Choroid plexus epithelial cell (primary cell): ENCODE measurements at regions not wholly inside any gene's neighbourhood (a gene's known extent, or its start where the extent isn't known, plus 50 kb on each side); places are given as distances from the start of the nearest gene placed in this dataset.
"Not testable (repeated sequence)": the region's sequence is repeated elsewhere in the genome, so short reads cannot be mapped to it uniquely, and the experiment has no call there.

Source experiments
- DNase-seq: peaks from one replicate; pipeline ENCODE4 v3.0.0-alpha.2; 2010; ENCODE audit warnings: low read depth
- H3K4me3 ChIP-seq: 2 replicates; pipeline ENCODE4 v1.5.1; 2011; ENCODE audit warnings: low read depth, mild to moderate bottlenecking, control low read depth, low read length, moderate library complexity
- TF ChIP-seq, protein P1 (sequence below): conservative IDR thresholded peaks from 2 replicates; pipeline ENCODE4 v1.5.1; 2011; ENCODE audit warnings: low read depth, mild to moderate bottlenecking, control low read depth, inconsistent platforms, low read length, moderate library complexity

DNA sequence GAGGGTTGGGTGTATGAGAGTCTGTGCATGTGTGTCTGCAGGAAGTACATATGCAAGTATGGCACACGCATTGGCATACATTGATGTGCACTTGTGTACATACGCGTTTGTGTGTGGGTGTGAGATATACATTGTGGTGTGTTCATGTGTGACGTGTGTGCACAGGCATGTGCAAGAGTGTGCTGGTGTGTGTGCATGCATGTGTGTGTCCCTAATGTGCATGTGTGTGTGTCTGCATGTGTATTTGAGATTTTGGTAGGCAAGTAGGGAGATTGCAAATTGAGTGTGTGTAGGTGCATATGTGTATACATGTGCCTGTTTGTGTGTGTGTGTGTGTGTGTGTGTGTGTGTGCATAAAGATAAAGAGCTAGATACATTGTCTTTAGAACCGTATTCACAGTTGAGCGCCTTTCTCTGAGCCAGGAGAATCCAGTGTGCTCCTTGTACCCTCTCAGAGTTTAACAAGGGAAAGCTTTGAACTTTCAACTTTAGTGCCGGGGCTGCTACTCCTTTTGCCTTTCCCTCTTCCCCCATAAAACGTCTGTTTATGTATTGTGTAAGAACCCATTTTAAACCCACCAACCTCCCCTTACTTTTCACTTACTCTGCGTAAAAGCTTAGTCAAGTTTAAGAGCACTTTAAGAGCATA, 152.4 kb upstream of the CHL1 start:
- no peak overlapping the region for H3K4me3 ChIP-seq
- no peak for DNase-seq
- TF ChIP-seq, protein P1, sequence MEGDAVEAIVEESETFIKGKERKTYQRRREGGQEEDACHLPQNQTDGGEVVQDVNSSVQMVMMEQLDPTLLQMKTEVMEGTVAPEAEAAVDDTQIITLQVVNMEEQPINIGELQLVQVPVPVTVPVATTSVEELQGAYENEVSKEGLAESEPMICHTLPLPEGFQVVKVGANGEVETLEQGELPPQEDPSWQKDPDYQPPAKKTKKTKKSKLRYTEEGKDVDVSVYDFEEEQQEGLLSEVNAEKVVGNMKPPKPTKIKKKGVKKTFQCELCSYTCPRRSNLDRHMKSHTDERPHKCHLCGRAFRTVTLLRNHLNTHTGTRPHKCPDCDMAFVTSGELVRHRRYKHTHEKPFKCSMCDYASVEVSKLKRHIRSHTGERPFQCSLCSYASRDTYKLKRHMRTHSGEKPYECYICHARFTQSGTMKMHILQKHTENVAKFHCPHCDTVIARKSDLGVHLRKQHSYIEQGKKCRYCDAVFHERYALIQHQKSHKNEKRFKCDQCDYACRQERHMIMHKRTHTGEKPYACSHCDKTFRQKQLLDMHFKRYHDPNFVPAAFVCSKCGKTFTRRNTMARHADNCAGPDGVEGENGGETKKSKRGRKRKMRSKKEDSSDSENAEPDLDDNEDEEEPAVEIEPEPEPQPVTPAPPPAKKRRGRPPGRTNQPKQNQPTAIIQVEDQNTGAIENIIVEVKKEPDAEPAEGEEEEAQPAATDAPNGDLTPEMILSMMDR: no peak

GRCh38 chr3:44941-45340, 151.6 kb upstream of the CHL1 start:
- not testable (repeated sequence) for H3K4me3 ChIP-seq, DNase-seq

DNA sequence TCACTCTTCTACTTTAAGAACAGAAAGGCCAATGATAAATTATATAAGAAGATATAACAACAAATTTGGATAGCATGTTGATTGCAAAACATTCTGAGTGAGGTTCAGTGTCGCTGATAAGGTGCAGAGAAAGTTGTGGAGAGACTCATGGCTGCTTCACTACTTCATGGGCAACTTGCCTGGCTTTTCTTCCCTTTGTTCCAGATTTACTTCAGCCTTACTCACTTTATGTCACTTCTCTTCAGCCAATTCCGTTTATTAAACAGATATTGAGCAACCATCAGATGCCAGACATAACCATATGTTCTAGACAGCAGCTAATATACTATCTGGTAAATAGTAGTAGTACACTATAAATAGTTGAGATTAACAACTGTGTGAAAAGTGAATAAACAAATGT, 150.0 kb upstream of the CHL1 start:
- DNase-seq: no peak
- TF ChIP-seq, protein P1: no peak
- H3K4me3 ChIP-seq: no peak overlapping the region

DNA sequence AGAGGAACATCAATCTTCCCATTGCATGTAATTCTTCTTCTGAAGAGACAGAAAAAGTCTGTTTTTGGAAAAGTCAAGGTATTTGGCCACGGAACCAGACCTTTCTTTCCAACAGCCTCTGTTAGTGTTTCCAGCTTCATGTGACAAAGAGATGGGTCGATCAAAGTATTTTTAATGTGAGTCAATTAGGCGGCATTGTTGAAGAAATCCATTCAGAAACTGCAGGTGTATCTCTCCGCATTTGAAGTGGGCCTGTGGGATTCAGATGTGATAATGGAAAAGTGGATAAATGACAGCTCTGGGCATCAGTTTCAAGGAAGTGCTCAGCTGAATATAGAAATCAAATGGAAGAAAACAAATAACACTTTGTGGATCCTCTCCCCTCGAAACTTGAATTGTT, 143.1 kb upstream of the CHL1 start:
- not testable (repeated sequence) for DNase-seq

GRCh38 chr3:54240-54639, 142.3 kb upstream of the CHL1 start:
- TF ChIP-seq, protein P1: no peak
- DNase-seq: no peak
- H3K4me3 ChIP-seq: no peak overlapping the region

More for the DNA sequence above, 143.1 kb upstream of the CHL1 start:
- H3K4me3 ChIP-seq: not testable (repeated sequence)

DNA sequence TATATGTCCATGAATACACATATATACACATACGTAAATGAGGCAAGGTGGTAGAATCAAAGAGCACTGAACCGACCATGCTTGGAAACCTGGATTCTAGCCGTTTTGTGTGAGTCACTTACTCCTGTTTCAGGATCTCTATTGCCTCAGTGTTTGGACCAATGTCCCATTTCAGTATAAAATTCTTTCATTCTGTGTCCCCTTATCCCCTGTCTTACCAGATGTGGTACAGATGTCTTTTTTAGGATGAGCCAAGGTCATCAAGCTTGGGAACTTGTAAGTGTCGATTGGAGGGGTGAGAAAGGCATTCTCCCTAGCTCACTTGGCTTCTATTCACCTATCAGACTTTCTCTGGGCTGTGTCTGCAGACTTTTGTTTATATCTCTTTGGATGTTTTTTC, 139.9 kb upstream of the CHL1 start:
- TF ChIP-seq, protein P1: no peak
- DNase-seq: no peak

GRCh38 chr3:59854-60253, 136.7 kb upstream of the CHL1 start:
- no peak for DNase-seq
- no peak overlapping the region for H3K4me3 ChIP-seq
- TF ChIP-seq, protein P1: no peak

More for the DNA sequence above, 139.9 kb upstream of the CHL1 start:
- no peak overlapping the region for H3K4me3 ChIP-seq

- no peak overlapping the region for H3K4me3 ChIP-seq
- TF ChIP-seq, protein P1: no peak
- no peak for DNase-seq
Observed at GRCh38 chr3:63095-63765, 133.3 kb upstream of the CHL1 start.
